Loucy (cell line): ENCODE measurements at regions not wholly inside any gene's neighbourhood (a gene's known extent, or its start where the extent isn't known, plus 50 kb on each side); places are given as distances from the start of the nearest gene placed in this dataset.

Experiments
- H2AFZ ChIP-seq: fragments of 200-600 bp; sonication (generic); 2 replicates; pipeline ENCODE4 v1.6.0; 2016; ENCODE audit warnings: antibody characterized with exemption, mild to moderate bottlenecking, low read length, moderate library complexity
- H3F3A ChIP-seq: fragments of 200-600 bp; 2 replicates; pipeline ENCODE4 v1.6.0; 2016; ENCODE audit warnings: antibody characterized with exemption, low read depth, mild to moderate bottlenecking
- H3K27me3 ChIP-seq: fragments of 200-600 bp; sonication (generic); 2 replicates; pipeline ENCODE4 v1.6.1; 2014; ENCODE audit warnings: low read length, mild to moderate bottlenecking; ENCODE audit not compliant: insufficient read depth, poor library complexity, severe bottlenecking
- H3K36me3 ChIP-seq: fragments of 200-600 bp; sonication (generic); 2 replicates; pipeline ENCODE4 v1.6.1; 2016; ENCODE audit warnings: low read length; ENCODE audit not compliant: insufficient read depth
- H3K4me1 ChIP-seq: fragments of 200-600 bp; sonication (generic); 2 replicates; pipeline ENCODE4 v1.5.1; 2014; ENCODE audit warnings: low read length, mild to moderate bottlenecking; ENCODE audit not compliant: insufficient read depth, poor library complexity, severe bottlenecking
- H3K4me2 ChIP-seq: fragments of 200-600 bp; sonication (generic); 2 replicates; pipeline ENCODE4 v1.6.0; 2014; ENCODE audit warnings: antibody characterized with exemption, low read length, low read depth, mild to moderate bottlenecking; ENCODE audit not compliant: poor library complexity, severe bottlenecking
- H3K4me3 ChIP-seq: fragments of 200-600 bp; sonication (generic); 2 replicates; pipeline ENCODE4 v1.5.1; 2014; ENCODE audit warnings: low read length, mild to moderate bottlenecking, mixed read lengths; ENCODE audit not compliant: poor library complexity, severe bottlenecking
- H3K79me2 ChIP-seq: fragments of 200-600 bp; sonication (generic); 2 replicates; pipeline ENCODE4 v1.6.1; 2014; ENCODE audit warnings: low read length; ENCODE audit not compliant: insufficient read depth
- H3K9ac ChIP-seq: fragments of 200-600 bp; sonication (generic); 2 replicates; pipeline ENCODE4 v1.6.0; 2014; ENCODE audit warnings: mild to moderate bottlenecking, low read depth, low read length, moderate library complexity; ENCODE audit not compliant: poor library complexity, severe bottlenecking
- H3K9me2 ChIP-seq: fragments of 200-600 bp; sonication (generic); replicated peaks from 2 replicates; pipeline ENCODE4 v1.6.1; 2016; ENCODE audit warnings: low read depth, low read length, mixed read lengths
- H3K9me3 ChIP-seq: fragments of 200-600 bp; sonication (generic); 2 replicates; pipeline ENCODE4 v1.6.1; 2014; ENCODE audit warnings: mild to moderate bottlenecking, antibody characterized with exemption, low read length, low read depth; ENCODE audit not compliant: insufficient read depth
- H4K20me1 ChIP-seq: fragments of 200-600 bp; sonication (generic); 2 replicates; pipeline ENCODE4 v1.6.0; 2014; ENCODE audit warnings: antibody characterized with exemption, low read length, mild to moderate bottlenecking; ENCODE audit not compliant: insufficient read depth, poor library complexity, severe bottlenecking
- CTCF ChIP-seq: fragments of 200-600 bp; sonication (generic); conservative IDR thresholded peaks from 2 replicates; pipeline ENCODE4 v1.5.1; 2014; ENCODE audit warnings: mild to moderate bottlenecking, antibody characterized with exemption, low read length
- EZH2phosphoT487 ChIP-seq: fragments of 200-600 bp; IDR thresholded peaks from 2 replicates; pipeline ENCODE4 v1.6.1; 2018; ENCODE audit warnings: antibody characterized with exemption, mild to moderate bottlenecking, moderate library complexity, borderline replicate concordance

- Histone ChIP-seq H3K79me2 (no peaks in the 10 kb centered on the region), H3K4me2 (no peak overlapping the region), H3K36me3 (no peaks in the 10 kb centered on the region), H4K20me1 (no peaks in the 10 kb centered on the region), H3K9me3 (no peaks in the 10 kb centered on the region), H3K4me1 (no peaks in the 10 kb centered on the region), H3K4me3 (no peak overlapping the region), H3K9me2 (no peaks in the 10 kb centered on the region), H3K27me3 (no peaks in the 10 kb centered on the region), H2AFZ (no peak overlapping the region), H3F3A (no peaks in the 10 kb centered on the region), H3K9ac (no peak overlapping the region)
- TF ChIP-seq EZH2phosphoT487 (no peak), CTCF (no peak)
Observed at GRCh38 chr7:145534301-145534700, 582.3 kb upstream of the CNTNAP2 start.

- Histone ChIP-seq H3K9ac (no peak overlapping the region), H3K36me3 (no peaks in the 10 kb centered on the region), H3K4me3 (no peak overlapping the region), H3K27me3 (no peaks in the 10 kb centered on the region), H4K20me1 (no peaks in the 10 kb centered on the region), H3F3A (no peaks in the 10 kb centered on the region), H2AFZ (no peak overlapping the region), H3K4me1 (no peaks in the 10 kb centered on the region), H3K79me2 (no peaks in the 10 kb centered on the region), H3K9me2 (no peaks in the 10 kb centered on the region), H3K9me3 (no peaks in the 10 kb centered on the region), H3K4me2 (no peak overlapping the region)
- TF ChIP-seq EZH2phosphoT487 (no peak), CTCF (no peak)
Observed at GRCh38 chr7:145520284-145520683, 596.3 kb upstream of the CNTNAP2 start.

GRCh38 chr7:145511004-145511403 is 605.6 kb upstream of the CNTNAP2 start:
- no peaks in the 10 kb centered on the region for H3K4me1 ChIP-seq
- no peaks in the 10 kb centered on the region for H3K9me2 ChIP-seq
- no peak overlapping the region for H3K4me3 ChIP-seq
- H3F3A ChIP-seq: no peaks in the 10 kb centered on the region
- H3K9me3 ChIP-seq: no peaks in the 10 kb centered on the region
- H3K36me3 ChIP-seq: no peaks in the 10 kb centered on the region
- H3K4me2 ChIP-seq: no peak overlapping the region
- no peaks in the 10 kb centered on the region for H4K20me1 ChIP-seq
- no peak overlapping the region for H3K9ac ChIP-seq
- H2AFZ ChIP-seq: no peak overlapping the region
- TF ChIP-seq CTCF (no peak), EZH2phosphoT487 (no peak)
- H3K27me3 ChIP-seq: no peaks in the 10 kb centered on the region
- no peaks in the 10 kb centered on the region for H3K79me2 ChIP-seq
